Activated CD4-positive, alpha-beta T cell treated with anti-CD3 and anti-CD28 coated beads, Interleukin-2, amount 50 U/mL, for 24 hours (primary cell): ENCODE measurements at regions not wholly inside any gene's neighbourhood (a gene's known extent, or its start where the extent isn't known, plus 50 kb on each side); places are given as distances from the start of the nearest gene placed in this dataset.

Experiments
- DNase-seq, 2 donors: peaks; one replicate each; pipeline ENCODE4 v3.0.0-alpha.2; 2020; ENCODE audit warnings: low read depth in 1 of 2, low spot score in 1 of 2

GRCh38 chr1:114315631-114316030 lies 162.0 kb upstream of the SYT6 start:
- DNase-seq: no peak

DNA sequence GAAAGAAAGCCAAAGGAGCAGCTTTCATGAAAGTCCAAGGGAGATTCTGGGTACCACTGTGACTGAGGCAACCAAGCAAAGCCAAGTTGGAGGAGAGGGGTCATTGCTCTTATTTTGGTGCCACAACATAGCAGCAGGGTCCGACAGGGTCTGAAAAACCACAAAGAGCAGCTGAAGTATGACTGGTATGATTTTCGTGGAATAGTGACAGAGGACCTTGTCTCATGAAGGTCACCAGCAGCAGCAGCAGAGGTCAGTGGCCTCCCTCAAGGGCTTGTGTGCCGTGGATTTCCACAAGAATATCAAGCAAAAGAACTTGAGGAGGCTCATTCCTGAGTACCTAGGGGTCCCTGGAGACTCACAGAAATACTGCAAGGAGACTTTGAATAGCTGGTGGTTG lies 160.9 kb upstream of the SYT6 start:
- DNase-seq: no peak

GRCh38 chr1:114314098-114314497 lies 160.4 kb upstream of the SYT6 start:
- no peak for DNase-seq

GRCh38 chr1:114310695-114311271 lies 157.1 kb upstream of the SYT6 start:
- no peak for DNase-seq

DNA sequence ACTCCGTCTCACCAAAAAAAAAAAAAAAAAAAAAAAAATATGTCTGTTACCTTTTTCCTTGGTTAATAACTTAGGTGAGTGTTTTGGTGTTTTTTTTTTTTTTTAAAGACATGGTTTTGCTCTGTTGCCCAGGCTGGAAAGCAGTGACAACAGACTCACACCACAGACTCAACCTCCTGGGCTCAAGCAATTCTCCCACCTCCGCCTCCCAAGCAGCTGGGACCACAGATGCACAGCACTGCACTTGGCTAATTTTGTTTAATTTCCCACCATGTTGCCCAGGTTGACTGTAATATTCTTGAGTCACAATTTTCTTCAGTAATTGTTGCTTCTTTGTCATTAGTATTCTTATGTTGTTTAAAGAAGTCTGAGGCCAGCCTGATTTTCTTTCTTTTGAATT lies 149.2 kb upstream of the SYT6 start:
- DNase-seq: no peak

GRCh38 chr1:114299331-114299975 lies 145.8 kb upstream of the SYT6 start:
- no peak for DNase-seq

- DNase-seq: no peak
Observed at GRCh38 chr1:114298008-114298407, 144.3 kb upstream of the SYT6 start.

DNA sequence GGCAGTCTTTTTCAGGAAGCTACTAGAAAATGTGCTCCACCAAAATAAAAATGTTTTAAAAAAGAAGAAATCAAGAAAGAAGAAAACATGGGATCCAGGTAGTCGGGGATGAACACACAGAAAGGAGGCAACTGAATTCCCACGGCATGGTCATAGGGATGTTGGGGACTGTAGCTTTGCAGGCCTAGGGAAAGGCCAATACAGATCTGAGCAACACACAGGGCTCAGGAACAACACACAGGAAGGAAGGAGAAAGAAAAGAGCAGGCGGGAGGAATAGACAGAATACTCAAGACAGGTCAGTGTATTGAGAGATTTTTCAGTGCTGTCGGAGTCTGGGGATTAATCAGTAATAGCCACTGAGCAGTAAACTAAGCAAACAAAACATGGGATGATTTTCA lies 142.7 kb upstream of the SYT6 start:
- no peak for DNase-seq

DNA sequence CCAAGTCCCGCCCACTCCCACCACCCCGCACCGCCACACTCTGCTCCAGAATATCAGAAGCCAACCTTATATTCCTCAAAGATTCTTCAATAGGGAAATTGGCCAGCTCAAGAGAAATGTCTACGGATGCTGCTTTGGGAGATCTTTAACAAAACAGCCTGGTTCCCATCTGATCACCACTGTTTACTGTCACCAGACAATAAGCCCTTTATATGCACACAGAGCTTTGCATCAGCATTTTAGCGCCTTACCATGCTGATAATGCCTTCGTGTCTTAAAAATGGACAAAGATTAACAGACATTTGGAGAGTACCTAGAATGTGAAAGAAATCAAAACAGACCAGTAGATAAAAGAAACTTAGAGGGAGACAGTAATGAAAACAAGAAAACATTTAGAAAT lies 141.7 kb upstream of the SYT6 start:
- no peak for DNase-seq

- DNase-seq: no peak
Observed at GRCh38 chr1:114292835-114293234, 139.2 kb upstream of the SYT6 start.

DNA sequence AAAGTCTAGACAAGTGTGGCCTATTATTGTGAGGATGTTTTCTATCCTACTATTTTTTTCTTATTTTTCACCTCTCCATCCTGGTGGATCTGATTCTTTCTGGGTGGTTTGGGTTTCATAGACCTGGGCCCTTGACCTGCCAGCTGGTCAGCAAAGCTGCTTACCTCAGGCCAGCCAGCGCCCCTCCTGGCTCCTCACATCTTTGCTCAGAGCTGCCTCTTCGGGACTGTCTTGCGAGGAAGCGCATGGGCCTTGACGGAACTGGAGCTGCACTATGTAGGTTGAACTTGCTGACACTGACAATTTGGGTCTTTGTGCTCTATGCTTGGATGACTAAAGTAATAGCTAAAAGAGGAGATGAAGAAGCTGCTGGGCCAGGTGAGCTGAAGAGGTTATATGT lies 138.5 kb upstream of the SYT6 start:
- no peak for DNase-seq

DNA sequence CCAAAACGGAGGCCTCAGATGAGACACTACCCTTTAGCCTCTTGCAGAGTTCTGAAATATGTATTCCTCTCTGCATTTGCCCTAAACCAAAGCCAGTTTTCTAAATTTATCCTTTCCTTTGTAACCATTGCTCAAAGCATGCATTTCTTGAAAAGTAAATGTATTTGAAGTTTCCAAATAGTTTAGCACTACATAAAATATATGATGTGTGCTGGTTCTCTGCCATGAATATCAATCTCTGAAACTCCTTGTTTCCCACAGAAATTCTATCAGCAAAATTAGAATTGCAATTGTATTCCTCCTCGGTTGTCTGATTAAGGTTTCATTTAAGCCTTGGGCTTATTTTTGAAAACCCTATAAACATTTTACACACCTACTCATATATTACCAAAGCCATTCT lies 137.1 kb upstream of the SYT6 start:
- no peak for DNase-seq

DNA sequence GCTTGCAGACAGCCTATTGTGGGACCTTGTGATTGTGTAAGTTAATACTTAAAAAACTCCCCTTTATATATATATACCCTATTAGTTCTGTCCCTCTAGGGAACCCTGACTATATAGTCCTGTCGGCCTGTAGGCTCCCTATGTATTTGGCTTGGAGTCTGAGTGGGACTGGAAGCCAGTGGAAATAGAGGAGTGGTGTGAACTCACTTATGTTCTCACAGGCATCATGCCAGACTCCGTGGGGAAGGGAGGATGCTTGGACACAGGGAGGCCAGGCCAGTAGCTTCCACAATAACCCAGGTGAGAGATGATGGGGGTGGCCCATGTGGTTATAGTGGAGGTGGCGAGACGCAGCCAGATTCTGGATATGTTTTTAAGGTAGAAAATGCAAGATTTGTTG lies 136.7 kb upstream of the SYT6 start:
- no peak for DNase-seq

- DNase-seq: no peak
Observed at GRCh38 chr1:114289824-114290223, 136.2 kb upstream of the SYT6 start.

GRCh38 chr1:114289306-114289705 lies 135.6 kb upstream of the SYT6 start:
- no peak for DNase-seq

DNA sequence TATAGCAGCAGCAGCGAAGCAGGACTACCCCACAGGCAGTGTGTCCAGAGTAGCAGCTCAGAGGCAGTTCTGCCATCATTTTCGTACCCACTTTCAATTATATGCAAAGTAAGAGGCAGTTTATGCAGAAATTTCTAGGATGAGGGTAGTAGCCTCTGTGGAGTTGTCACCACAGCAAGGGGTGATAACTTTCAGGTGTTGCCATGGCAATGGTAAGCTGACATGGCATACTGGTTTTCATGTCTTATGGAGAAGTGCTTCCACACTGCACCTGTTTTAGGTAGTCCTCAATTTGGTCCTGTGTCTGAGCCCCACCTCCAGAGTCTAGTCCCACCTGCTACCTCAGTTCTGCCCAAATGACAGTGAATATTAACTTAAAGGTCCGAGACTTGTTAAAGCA lies 133.3 kb upstream of the SYT6 start:
- no peak for DNase-seq

GRCh38 chr1:114286179-114286578 lies 132.5 kb upstream of the SYT6 start:
- DNase-seq: no peak

- peak; percentile 60 to 78 for DNase-seq
Observed at GRCh38 chr1:114282751-114283403, 129.2 kb upstream of the SYT6 start.

DNA sequence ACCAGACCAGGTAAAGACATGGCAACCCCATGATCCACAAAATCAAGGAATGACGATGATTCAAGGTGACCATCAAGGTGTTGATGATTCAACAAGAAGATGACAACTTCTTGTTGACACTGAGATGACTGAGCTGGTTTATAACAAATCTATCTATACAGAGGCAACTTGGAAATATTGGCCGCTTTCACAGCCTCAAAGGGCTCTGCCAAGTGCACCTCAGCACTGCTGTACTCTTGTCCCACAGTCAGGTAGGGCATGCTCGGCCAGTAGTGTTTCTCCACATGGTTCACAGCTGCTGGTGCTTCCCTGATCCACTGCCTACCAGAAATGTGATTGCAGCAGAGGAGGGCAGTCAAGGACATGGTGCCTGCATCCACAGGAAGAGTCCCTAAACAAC lies 125.2 kb upstream of the SYT6 start:
- no peak for DNase-seq

DNA sequence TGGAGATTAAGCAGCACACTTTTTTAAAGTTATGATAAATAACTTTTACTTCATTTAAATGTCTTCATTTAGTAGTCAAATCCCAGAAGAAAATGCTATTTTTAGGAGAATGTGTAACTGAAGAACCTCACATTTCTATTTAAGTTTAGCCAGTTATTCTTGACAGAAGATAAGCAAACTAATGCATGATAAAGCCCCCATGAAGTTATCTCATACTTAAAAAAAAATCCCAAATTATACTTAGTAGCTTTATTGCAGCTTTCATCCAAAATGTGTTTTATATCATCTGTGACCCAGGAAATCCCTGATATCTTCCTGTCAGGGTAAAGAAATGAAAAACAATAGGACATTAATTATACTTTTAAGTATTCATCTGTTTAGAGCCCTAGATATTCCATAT lies 124.8 kb upstream of the SYT6 start:
- DNase-seq: no peak

GRCh38 chr1:114274621-114275317 lies 121.1 kb upstream of the SYT6 start:
- no peak for DNase-seq

DNA sequence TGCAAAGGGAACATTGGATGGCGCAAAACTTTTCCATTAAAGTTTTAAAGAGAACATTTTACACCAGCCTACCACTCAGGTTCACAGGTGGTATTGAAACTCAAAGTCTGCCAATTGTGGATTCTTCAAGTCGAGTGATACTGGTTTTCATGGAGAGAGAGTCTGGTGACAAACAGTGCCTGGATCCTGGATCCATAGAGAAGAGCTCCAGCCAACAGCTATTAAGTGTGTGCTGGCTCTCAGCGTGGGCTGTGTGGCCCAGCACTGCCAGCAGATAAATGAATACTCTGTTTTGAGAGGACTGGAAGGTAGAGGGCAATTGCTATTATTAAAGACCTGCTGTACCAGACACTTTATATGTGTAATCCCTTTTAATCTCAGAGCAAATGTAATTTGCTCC lies 118.9 kb upstream of the SYT6 start:
- no peak for DNase-seq
